Calu3 (cell line): ENCODE measurements at regions not wholly inside any gene's neighbourhood (a gene's known extent, or its start where the extent isn't known, plus 50 kb on each side); places are given as distances from the start of the nearest gene placed in this dataset.

Source experiments
- BruUV-seq: library from RNA; stranded (reverse); fragments of 400-500 nt; replicated peaks from 2 replicates; lab custom pipeline; 2021; lab: Mats Ljungman, UMichigan
- CTCF ChIA-PET: fragments of 300-600 bp; sonication (Branson Sonifier 250); formaldehyde crosslinking; loops from one replicate; lab custom pipeline; 2022; ENCODE audit warnings: antibody characterized with exemption; lab: Charles Lee
- DNase-seq: peaks from one replicate; pipeline ENCODE4 v3.0.0; 2022
- H3K27ac Mint-ChIP-seq: one replicate; pipeline ENCODE4 v1.8.0; 2022; ENCODE audit warnings: mixed read lengths; ENCODE audit not compliant: unreplicated experiment
- H3K27me3 Mint-ChIP-seq: one replicate; pipeline ENCODE4 v1.8.0; 2022; ENCODE audit warnings: mixed read lengths; ENCODE audit not compliant: unreplicated experiment
- H3K36me3 Mint-ChIP-seq: one replicate; pipeline ENCODE4 v1.8.0; 2022; ENCODE audit warnings: mild to moderate bottlenecking, moderate library complexity, mixed read lengths; ENCODE audit not compliant: insufficient read depth, unreplicated experiment
- H3K4me1 Mint-ChIP-seq: one replicate; pipeline ENCODE4 v1.8.0; 2022; ENCODE audit warnings: mild to moderate bottlenecking, low read depth, mixed read lengths; ENCODE audit not compliant: unreplicated experiment
- H3K4me3 Mint-ChIP-seq: one replicate; pipeline ENCODE4 v1.8.0; 2022; ENCODE audit warnings: mild to moderate bottlenecking, low read depth, moderate library complexity, mixed read lengths; ENCODE audit not compliant: unreplicated experiment
- H3K9me3 Mint-ChIP-seq: one replicate; pipeline ENCODE4 v1.8.0; 2022; ENCODE audit warnings: low read depth, mixed read lengths; ENCODE audit not compliant: unreplicated experiment
- CTCF ChIP-seq: fragments of 200-600 bp; IDR thresholded peaks from one replicate; pipeline ENCODE4 v1.8.0; 2022; ENCODE audit warnings: antibody characterized with exemption; ENCODE audit not compliant: unreplicated experiment
- intact Hi-C: fragments of 100-400 bp; cut with micrococcal nuclease; formaldehyde crosslinking; loops from one replicate; pipeline ENCODE4 v1.10.0; 2022; ENCODE audit not compliant: unreplicated experiment

GRCh38 chr15:92326236-92326635, 67.4 kb upstream of the ST8SIA2 start:
- DNase-seq, result no peak
- no peak for TF ChIP-seq CTCF
- Mint-ChIP-seq H3K36me3 (no peaks in the 10 kb centered on the region), H3K9me3 (peaks cover 3% of the 10 kb centered on the region), H3K4me1 (no peaks in the 10 kb centered on the region), H3K27ac (no peak overlapping the region), H3K4me3 (no peak overlapping the region), H3K27me3 (peaks cover 55% of the 10 kb centered on the region)
- CTCF ChIA-PET, result no interaction called here
- BruUV-seq, result no TSS peak
- intact Hi-C loops, result no loop called here

DNA sequence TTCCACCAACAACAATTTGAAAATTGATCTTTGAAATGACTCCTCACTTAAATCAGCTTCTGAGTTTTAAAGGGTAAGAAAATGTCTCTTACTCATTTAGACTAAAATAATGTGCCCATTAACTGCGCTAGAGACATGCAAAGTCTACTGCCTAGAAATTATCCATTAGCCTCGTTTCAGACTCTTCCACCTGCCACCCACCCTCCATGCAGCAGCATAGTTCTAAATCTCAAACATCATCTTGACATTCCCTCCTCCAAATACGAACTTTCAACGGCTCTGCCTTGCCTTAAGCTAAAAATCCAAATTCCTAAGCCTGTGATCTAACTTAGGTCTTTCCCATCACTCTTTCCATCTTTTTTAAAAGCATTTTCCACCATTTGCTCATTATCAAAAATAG, 66.6 kb upstream of the ST8SIA2 start:
- Mint-ChIP-seq H3K9me3 (peaks cover 6% of the 10 kb centered on the region), H3K27me3 (peaks cover 47% of the 10 kb centered on the region), H3K36me3 (no peaks in the 10 kb centered on the region), H3K4me1 (no peaks in the 10 kb centered on the region), H3K4me3 (no peak overlapping the region), H3K27ac (no peak overlapping the region)
- CTCF ChIA-PET, result no interaction called here
- BruUV-seq, result no TSS peak
- DNase-seq, result no peak
- TF ChIP-seq CTCF, result no peak
- intact Hi-C loops, result no loop called here

- no TSS peak for BruUV-seq
- Mint-ChIP-seq H3K27ac (no peak overlapping the region), H3K4me1 (no peaks in the 10 kb centered on the region), H3K9me3 (peaks cover 6% of the 10 kb centered on the region), H3K4me3 (no peak overlapping the region), H3K27me3 (peaks cover 44% of the 10 kb centered on the region), H3K36me3 (no peaks in the 10 kb centered on the region)
- CTCF ChIA-PET, result interaction anchor here (0.9 kb wide), 1 partner anchor 1327 kb away, joined by 3 read pairs; no protein-coding TSS in a partner anchor
- TF ChIP-seq CTCF, result no peak
- intact Hi-C loops, result no loop called here
- DNase-seq, result no peak
Measured at GRCh38 chr15:92328207-92328606, 65.5 kb upstream of the ST8SIA2 start.

- no peak for DNase-seq
- TF ChIP-seq CTCF, result no peak
- Mint-ChIP-seq H3K9me3 (peaks cover 3% of the 10 kb centered on the region), H3K36me3 (no peaks in the 10 kb centered on the region), H3K27ac (no peak overlapping the region), H3K27me3 (peaks cover 46% of the 10 kb centered on the region), H3K4me3 (no peak overlapping the region), H3K4me1 (no peaks in the 10 kb centered on the region)
- intact Hi-C loops, result no loop called here
- BruUV-seq, result no TSS peak
- CTCF ChIA-PET, result no interaction called here
Measured at GRCh38 chr15:92332125-92332899, 61.4 kb upstream of the ST8SIA2 start.
